Skin of body (tissue), 1 donor: ENCODE measurements at regions not wholly inside any gene's neighbourhood (a gene's known extent, or its start where the extent isn't known, plus 50 kb on each side); places are given as distances from the start of the nearest gene placed in this dataset.

Source experiments
- DNase-seq: peaks from one replicate; lab custom pipeline; 2025; lab: John Stamatoyannopoulos, UW

DNA sequence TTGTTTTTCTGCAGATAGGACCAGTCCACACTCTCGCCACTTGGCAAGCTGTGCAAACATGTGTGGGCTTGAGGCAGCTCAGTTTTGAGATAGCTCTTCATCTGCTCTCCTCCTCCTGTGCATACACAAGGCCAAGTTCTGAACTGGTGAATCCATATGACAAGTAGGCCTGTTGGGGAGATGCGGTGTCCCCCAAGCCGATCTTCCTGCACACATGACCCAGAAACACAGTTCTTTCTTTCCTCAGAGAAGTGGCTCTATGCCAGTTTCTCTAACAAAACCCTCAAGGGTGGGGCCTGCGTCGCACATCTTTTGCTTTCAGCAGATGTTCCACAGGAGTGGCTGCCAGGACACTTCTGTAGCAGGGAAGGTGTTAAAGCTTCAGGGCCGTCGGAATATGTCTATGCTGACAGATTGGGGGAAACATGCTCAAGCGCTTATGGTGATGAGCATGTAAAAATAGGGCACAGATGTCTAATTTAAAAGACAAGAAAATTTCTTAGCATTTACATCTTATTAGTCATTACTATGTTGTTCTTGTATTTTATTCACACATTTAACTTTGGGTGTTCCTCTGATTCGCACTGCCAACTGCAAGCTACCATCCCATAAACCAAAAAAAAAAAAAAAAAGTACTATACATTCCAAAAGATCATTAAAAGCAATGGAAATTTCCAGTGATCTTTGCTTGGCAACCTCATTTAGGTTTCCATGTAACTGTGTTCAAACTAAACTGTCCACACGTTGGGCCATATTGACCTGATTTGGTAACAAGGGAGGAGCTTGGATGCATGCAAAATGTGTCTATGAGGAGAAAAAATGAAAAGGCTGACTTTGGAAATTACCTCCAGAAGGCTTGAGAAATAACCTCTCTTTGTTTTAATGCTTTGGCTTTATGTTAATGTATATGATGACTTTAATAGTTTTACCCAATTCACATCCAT, 1055.5 kb upstream of the KLHL29 start:
- DNase-seq = peak; percentile 34

GRCh38 chr2:22336414-22336813, 1048.6 kb upstream of the KLHL29 start:
- DNase-seq = peak; percentile 30

GRCh38 chr2:22340716-22341115, 1044.3 kb upstream of the KLHL29 start:
- no peak for DNase-seq

DNA sequence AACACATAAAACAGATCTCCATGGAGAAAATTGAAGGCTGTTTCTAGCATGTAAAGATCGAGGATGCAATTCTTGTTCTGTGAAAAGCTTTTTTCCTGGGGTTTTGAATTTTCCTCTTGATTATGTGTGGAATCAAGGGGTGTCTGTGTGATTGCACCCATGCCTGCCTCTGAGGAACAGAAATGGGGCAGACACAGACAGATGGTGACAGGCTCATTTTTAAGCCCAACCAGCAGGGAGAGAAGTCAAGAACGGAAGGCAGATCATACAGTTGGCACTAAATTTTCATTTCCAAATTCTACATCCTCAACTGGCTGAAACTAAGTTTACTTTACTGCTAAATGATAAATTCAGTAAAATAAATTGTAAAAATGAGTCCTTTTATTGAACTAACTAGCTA, 1037.7 kb upstream of the KLHL29 start:
- DNase-seq = no peak

GRCh38 chr2:22350621-22351020, 1034.4 kb upstream of the KLHL29 start:
- no peak for DNase-seq

DNA sequence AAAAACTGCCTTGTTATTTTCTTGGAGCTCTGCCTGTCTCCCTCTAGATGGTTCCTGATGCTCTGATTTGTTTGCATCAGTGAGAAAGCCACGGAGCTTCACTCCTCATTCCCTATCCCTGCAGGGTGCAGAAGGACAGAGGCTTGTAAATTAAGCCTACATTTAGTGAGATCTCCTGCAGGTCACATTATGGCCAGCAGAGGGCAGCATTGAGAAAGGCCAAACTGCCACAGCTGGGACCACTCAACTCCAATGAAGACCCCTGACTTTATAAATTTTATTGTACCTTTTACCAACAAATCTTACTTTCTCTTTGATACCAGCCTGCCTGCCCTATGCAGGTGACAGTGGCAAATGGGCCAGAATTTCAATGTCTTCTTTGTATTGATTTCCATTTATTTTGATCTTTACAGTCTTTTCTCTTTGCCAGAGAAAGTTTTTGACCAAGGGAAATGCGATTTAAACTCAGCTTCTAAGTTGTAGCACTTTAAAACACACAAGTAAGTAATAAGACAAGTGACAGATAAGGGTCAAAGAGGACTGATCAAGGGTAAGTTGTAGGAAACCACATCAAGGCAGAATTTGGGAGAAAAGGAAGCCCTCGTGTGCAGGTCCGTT, 1029.1 kb upstream of the KLHL29 start:
- no peak for DNase-seq

GRCh38 chr2:22359071-22359672, 1025.8 kb upstream of the KLHL29 start:
- no peak for DNase-seq

GRCh38 chr2:22360735-22361374, 1024.1 kb upstream of the KLHL29 start:
- DNase-seq = no peak

GRCh38 chr2:22361571-22361970, 1023.4 kb upstream of the KLHL29 start:
- no peak for DNase-seq

DNA sequence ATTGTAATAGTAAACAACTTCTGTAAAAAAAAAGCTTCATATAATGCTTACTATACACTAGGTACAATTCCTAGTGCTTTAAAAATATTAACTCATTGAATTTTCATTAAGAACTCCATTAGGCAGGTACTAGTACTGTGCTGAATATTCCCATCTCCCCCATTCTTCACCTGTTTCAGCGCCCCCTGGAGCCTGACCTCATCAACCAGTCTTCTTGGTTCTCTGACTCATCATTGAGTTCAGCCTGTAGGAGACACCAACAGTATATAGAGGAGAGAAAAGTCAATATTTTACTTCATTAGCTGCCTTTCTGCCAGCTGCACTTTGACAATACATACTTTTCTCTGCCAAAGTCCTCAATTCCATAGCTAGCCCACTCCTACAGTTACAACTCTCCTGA, 1009.9 kb upstream of the KLHL29 start:
- DNase-seq = no peak

- DNase-seq = no peak
Measured at GRCh38 chr2:22377268-22377667, 1007.7 kb upstream of the KLHL29 start.

DNA sequence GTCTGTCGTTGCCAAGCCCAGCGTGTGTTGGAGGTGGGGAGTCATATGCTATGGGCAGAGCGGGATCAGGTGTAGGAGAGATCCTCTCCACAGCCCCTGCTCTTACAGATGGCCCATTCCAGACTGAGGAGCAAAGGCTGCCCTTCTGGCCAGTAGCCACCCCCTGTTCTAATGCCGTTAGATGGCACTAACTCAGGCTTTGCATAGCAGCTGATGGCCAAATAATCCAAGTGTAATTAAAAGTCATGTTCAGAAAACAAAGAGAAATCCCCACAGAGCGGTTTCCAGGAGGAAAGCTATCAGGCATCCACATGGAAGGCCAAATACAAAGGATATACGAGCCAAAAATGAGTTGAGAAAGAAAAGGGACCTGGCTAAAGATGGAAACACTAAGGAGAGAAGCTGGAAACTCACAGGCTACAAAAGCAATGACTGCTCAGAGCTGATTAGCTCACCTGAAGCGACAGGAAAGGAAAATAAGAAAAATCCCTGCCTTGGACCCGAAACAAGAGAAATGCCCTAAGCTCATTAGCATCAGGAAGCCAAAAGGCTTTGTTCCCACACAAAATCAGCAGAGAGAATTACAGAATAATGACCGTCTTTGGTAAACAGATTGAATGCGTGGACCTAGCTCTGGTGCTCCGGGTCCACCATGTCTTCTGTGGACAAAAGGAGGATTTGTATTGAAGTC, 1002.4 kb upstream of the KLHL29 start:
- no peak for DNase-seq

DNA sequence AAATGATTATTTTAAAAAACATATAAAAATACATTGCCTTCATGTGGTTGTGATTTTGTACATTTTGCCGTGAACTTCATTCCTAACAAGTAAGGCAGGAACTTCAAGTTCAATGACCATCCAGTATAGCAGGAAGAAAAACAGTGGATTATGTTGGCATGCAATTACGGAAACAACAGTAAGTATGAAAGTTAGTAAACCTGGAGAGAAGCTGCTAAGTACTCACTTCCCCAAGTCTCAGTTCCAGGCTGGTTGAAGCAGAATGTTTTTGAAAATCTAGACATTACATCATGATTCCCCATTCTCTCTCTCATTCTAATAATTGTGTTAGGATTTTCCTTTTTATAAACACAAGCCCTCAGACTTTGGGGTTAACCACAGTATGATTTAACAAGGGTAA, 987.1 kb upstream of the KLHL29 start:
- DNase-seq = no peak

DNA sequence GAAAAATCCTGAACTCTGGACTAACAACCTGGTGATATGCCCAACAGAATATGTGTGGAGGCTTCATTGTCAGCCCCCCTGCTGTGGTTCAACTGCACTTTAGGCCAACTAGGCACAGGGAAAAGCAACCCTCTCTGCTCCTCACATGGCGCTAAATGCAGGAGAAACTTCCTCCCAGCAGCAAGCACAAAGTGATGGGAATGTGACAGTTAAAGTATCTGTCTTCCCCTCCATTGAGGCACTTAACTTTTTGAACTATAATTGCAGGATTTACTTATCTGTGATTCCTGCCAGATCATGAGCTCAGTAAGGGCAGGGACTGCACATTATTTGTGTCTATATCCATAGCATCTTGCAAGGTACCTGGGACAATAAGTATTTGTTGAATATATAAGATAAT, 981.2 kb upstream of the KLHL29 start:
- DNase-seq = no peak

DNA sequence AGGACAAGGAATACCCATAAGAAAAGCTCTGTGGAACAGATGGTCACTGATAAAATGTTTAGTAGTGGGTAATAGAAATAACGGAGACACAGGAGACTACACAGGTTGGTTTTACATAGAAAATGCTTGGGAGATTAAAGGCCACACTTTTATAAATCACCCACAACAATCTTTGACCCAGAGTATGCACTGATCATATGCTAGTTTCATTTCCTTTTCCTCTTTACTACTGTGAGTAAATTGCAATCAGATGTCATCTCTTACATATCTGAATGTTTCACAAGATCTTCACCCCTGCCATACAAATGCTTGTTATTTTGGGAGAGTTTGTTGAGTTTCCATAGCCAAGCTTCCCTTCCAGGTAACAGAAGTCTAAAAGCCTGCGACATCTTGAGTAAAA, 978.4 kb upstream of the KLHL29 start:
- no peak for DNase-seq

GRCh38 chr2:22420076-22420475, 964.9 kb upstream of the KLHL29 start:
- DNase-seq = no peak

GRCh38 chr2:22442051-22442450, 942.9 kb upstream of the KLHL29 start:
- DNase-seq = peak; percentile 76

GRCh38 chr2:22444281-22444680, 940.7 kb upstream of the KLHL29 start:
- no peak for DNase-seq

- no peak for DNase-seq
Measured at GRCh38 chr2:22449696-22450095, 935.3 kb upstream of the KLHL29 start.

DNA sequence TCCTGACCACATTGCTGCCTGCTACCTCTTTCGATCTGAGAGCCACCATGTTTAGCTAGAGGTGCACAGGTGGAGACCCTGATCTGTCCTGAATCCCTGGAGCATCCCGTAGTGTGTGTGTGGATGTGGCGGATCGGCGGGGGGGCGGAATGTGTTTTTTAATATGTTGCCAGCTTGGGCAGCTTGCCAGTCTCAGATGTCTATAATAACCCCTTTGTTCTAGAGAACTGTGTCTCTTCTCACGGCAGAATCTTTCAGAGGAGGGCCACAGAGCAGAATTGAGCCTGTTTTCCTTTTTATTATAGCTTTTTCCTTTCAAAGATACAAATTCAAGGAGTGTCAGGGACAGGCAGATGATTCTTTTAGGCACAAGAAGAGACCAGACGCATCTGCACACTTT, 934.1 kb upstream of the KLHL29 start:
- DNase-seq = no peak

- peak; percentile 45 for DNase-seq
Measured at GRCh38 chr2:22454826-22455485, 930.0 kb upstream of the KLHL29 start.
